NCI-H2171 treated with DMSO at 0.1 percent for 48 hours (cell line): ENCODE measurements at regions not wholly inside any gene's neighbourhood (a gene's known extent, or its start where the extent isn't known, plus 50 kb on each side); places are given as distances from the start of the nearest gene placed in this dataset.
A peak's percentile ranks its signal among the peaks of the same experiment; 100 is the strongest.
"Not testable (repeated sequence)": the region's sequence is repeated elsewhere in the genome, so short reads cannot be mapped to it uniquely, and the experiment has no call there.

Experiments
- DNase-seq: peaks from one replicate; lab custom pipeline; 2025; lab: John Stamatoyannopoulos, UW

- DNase-seq, result no peak
Observed at GRCh38 chr14:25436906-25437305, 387.0 kb upstream of the STXBP6 start.

- no peak for DNase-seq
Observed at GRCh38 chr14:25436288-25436875, 386.4 kb upstream of the STXBP6 start.

GRCh38 chr14:25431211-25432076, 381.5 kb upstream of the STXBP6 start:
- no peak for DNase-seq

- DNase-seq, result no peak
Observed at GRCh38 chr14:25430808-25431207, 380.9 kb upstream of the STXBP6 start.

GRCh38 chr14:25412998-25413397, 363.1 kb upstream of the STXBP6 start:
- no peak for DNase-seq

- DNase-seq, result peak; percentile 41
Observed at GRCh38 chr14:25411781-25412757, 362.1 kb upstream of the STXBP6 start.

GRCh38 chr14:25406818-25407217, 356.9 kb upstream of the STXBP6 start:
- peak; percentile 9 for DNase-seq

GRCh38 chr14:25400607-25401206, 350.8 kb upstream of the STXBP6 start:
- peak; percentile 56 for DNase-seq

- no peak for DNase-seq
Observed at GRCh38 chr14:25396128-25396527, 346.2 kb upstream of the STXBP6 start.

- DNase-seq, result no peak
Observed at GRCh38 chr14:25394791-25395391, 344.9 kb upstream of the STXBP6 start.

- no peak for DNase-seq
Observed at GRCh38 chr14:25394356-25394755, 344.4 kb upstream of the STXBP6 start.

GRCh38 chr14:25389948-25390347, 340.0 kb upstream of the STXBP6 start:
- no peak for DNase-seq

- no peak for DNase-seq
Observed at GRCh38 chr14:25381498-25381897, 331.6 kb upstream of the STXBP6 start.

GRCh38 chr14:25375639-25376038, 325.7 kb upstream of the STXBP6 start:
- DNase-seq, result no peak

GRCh38 chr14:25371068-25371467, 321.1 kb upstream of the STXBP6 start:
- no peak for DNase-seq

- DNase-seq, result not testable (repeated sequence)
Observed at GRCh38 chr14:25370057-25370456, 320.1 kb upstream of the STXBP6 start.

- DNase-seq, result no peak
Observed at GRCh38 chr14:25358330-25358729, 308.4 kb upstream of the STXBP6 start.

- no peak for DNase-seq
Observed at GRCh38 chr14:25351269-25351668, 301.3 kb upstream of the STXBP6 start.

- no peak for DNase-seq
Observed at GRCh38 chr14:25350802-25351201, 300.9 kb upstream of the STXBP6 start.

- no peak for DNase-seq
Observed at GRCh38 chr14:25350021-25350420, 300.1 kb upstream of the STXBP6 start.

- no peak for DNase-seq
Observed at GRCh38 chr14:25349269-25349668, 299.3 kb upstream of the STXBP6 start.

GRCh38 chr14:25340882-25341281, 290.9 kb upstream of the STXBP6 start:
- DNase-seq, result no peak
